ENCODE measurements at regions not wholly inside any gene's neighbourhood (a gene's known extent, or its start where the extent isn't known, plus 50 kb on each side); places are given as distances from the start of the nearest gene placed in this dataset.

- no peak for TF ChIP-seq MYC (IDR thresholded peaks at IDR 0.05; ENCODE audit: insufficient read depth, insufficient read length, insufficient replicate concordance, low read length, severe bottlenecking)
Measured at GRCh38 chr6:154886471-154886870, 108.6 kb upstream of the TIAM2 start (continued).

- intact Hi-C loops (cut with micrococcal nuclease; ENCODE audit: unreplicated experiment) (no loop called here), in situ Hi-C loops (cut with MboI) (no loop called here)
- no peaks in the 10 kb centered on the region for H3K4me1 ChIP-seq (ENCODE audit: control insufficient read depth, insufficient read depth, low read length)
- ChIA-PET SMC1A (ENCODE audit: uncharacterized antibody, unreplicated experiment) (interaction anchor here (0.7 kb wide), 1 partner anchor 14 kb away, joined by 3 read pairs; no protein-coding TSS in a partner anchor), POLR2A (no interaction called here), CTCF (no interaction called here), RAD21 (ENCODE audit: unreplicated experiment) (no interaction called here)
- H3K36me3 ChIP-seq (ENCODE audit: control insufficient read depth in 2 of 2, insufficient read depth in 2 of 2, low read length in 1 of 2), result no peaks in the 10 kb centered on the region
- no TSS peak for BruUV-seq (replicated peaks)
- no peaks in the 10 kb centered on the region for H3K27me3 ChIP-seq (replicated peaks in 1 of 2; ENCODE audit: control insufficient read depth in 2 of 2, insufficient read depth in 2 of 2, low read length in 1 of 2)
- H3K4me2 ChIP-seq (ENCODE audit: control insufficient read depth, insufficient read depth), result no peak overlapping the region
- H3K27ac ChIP-seq (ENCODE audit: control insufficient read depth, insufficient read depth), result no peak overlapping the region
- H4K20me1 ChIP-seq (ENCODE audit: control insufficient read depth, insufficient read depth), result no peaks in the 10 kb centered on the region
- no peaks in the 10 kb centered on the region for H3K79me2 ChIP-seq (ENCODE audit: control insufficient read depth, insufficient read depth, low read length)
- FAIRE-seq (no peak), DNase-seq (ENCODE audit: low read depth, low spot score) (no peak), ATAC-seq (no peak)
- H3K9ac ChIP-seq (ENCODE audit: control insufficient read depth, insufficient read depth, low read length), result no peak overlapping the region
- TF ChIP-seq TCF12 (IDR thresholded peaks at IDR 0.05; ENCODE audit: low read depth, low read length) (no peak), EP300 (IDR thresholded peaks at IDR 0.05; ENCODE audit: borderline replicate concordance in 1 of 2, control insufficient read depth in 1 of 2, low read depth in 2 of 2, low read length in 2 of 2) (no peak), ATF3 (IDR thresholded peaks at IDR 0.05; ENCODE audit: borderline replicate concordance, extremely low read depth, low read depth, low read length) (no peak)
- H3K9me3 ChIP-seq (replicated peaks; ENCODE audit: control insufficient read depth, insufficient read depth, low read length), result no peaks in the 10 kb centered on the region
- no peak overlapping the region for H2AFZ ChIP-seq (ENCODE audit: control insufficient read depth, low read depth, low read length)
- 87% methylated on average over 5 of the region's 5 CpGs for WGBS (ENCODE audit: insufficient coverage, insufficient replicate concordance, low lambda C conversion rate, missing lambda C conversion rate)
- H3K4me3 ChIP-seq, result no peak overlapping the region
Measured at GRCh38 chr6:154887051-154887450, 108.1 kb upstream of the TIAM2 start.

All from GM12878 (cell line).